ENCODE measurements at regions not wholly inside any gene's neighbourhood (a gene's known extent, or its start where the extent isn't known, plus 50 kb on each side); places are given as distances from the start of the nearest gene placed in this dataset.

GRCh38 chr15:77846986-77847385 is 214.3 kb upstream of the LINGO1 start:
- no peak for TF ChIP-seq POLR2A (IDR thresholded peaks at IDR 0.05; ENCODE audit: low read length)
- TF ChIP-seq GATA1 (IDR thresholded peaks at IDR 0.05; ENCODE audit: low read depth, low read length): no peak
